ENCODE measurements at regions not wholly inside any gene's neighbourhood (a gene's known extent, or its start where the extent isn't known, plus 50 kb on each side); places are given as distances from the start of the nearest gene placed in this dataset.
"Not testable (repeated sequence)": the region's sequence is repeated elsewhere in the genome, so short reads cannot be mapped to it uniquely, and the experiment has no call there.

DNA sequence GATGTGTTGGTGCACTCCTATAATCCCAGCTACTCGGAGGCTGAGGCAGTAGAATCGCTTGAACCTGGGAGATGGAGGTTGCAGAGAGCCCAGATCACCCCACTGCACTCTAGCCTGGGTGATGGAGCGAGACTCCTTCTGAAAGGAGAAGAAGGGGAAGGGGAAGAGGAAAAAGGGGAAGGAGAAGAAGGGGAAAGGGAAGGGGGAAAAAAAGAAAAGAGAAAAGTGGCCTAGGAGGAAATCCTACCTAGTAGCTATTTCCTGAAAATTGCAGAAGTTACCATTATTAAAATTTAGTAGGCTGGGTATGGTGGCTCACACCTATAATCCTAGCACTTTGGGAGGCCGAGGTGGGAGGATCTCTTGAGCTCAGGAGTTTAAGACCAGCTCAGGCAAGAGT, 67.4 kb downstream of the ARRDC3 start:
- no peak for DNase-seq

DNA sequence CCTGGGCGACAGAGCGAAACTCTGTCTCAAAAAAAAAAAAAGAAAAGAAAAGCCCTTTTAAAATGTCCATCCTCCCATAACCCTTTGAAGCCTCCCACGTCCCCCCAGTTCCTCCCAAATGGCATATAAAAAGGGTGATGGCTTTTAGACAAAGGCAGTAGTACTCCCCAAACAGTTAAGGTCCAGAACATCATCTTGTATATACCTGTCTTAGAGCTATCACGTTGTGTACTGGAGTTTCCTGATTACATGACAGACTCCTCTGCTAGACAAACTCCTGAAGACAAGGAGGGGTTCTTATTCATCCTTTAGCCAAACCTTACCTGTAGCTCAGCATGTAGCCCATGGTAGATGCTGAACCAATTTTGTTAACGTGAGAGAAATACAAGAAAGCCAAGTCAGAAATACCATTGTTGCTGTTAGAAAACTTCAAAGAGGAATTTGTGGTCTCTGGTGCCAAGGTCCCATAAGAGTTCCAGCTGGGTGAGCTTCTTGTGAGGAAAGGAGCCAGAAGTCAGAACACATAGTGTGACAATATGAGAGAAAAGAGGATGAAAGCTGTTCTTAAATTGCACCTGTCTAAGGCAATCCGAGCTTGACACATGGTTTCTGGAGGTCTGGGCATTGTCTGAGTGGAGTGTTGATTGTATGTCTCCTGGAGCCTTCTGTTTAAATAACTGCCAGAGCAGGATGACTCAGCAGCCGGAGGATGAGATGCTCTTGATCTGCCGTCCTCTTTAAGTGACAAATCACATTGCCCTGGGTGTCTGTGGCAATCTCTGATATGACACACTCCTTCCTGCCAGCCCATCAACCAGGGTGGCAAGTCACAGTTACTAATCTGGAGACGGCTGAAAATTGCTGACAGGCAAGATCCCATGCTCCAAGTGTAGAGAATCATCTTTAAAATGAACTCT, 69.1 kb downstream of the ARRDC3 start:
- DNase-seq: peak; percentile 79

DNA sequence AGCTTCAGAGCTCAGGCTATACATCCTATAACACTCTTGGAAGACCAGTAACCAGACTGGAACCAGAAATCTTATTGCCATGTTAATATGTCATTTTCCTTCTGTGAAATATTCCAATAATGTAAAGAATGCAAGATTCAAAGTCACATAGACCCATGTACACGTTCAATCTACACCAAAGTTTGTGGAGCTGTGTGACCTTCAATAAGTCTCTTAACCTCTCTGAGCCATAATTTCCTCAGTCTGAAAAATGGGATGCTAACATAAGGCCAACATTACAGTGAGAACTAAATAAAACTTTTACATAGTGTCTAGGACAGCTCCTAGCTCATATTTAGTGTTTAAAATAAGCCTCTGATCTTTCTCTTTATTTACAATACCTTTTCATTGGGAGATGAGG, 70.4 kb downstream of the ARRDC3 start:
- DNase-seq: no peak

GRCh38 chr5:91311697-91312501, 71.2 kb downstream of the ARRDC3 start:
- peak; percentile 8 for DNase-seq

DNA sequence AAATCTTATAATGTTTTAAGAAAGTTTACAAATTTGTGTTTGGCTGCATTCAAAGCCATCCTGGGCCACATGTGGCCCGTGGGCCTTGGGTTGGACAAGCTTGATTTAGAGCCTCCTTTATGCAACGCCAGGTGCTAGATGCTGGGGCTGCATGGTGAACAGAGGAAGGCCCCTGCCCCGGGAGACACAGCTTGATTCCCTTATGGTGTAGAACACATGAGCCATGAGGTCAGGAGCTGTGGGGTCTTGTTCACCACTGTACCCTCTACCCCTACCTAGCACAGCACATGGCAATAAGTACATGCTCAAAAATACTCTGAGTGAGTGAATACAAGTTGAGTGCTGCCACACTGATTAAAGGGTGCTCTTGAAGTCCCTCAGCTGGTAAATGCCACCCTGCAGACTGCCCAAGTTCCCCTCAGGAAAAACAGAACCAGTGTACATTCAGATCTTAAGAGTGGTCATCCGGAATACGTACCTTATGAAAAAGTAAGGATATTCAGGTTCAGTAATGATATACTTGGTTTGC, 71.9 kb downstream of the ARRDC3 start:
- DNase-seq: no peak

DNA sequence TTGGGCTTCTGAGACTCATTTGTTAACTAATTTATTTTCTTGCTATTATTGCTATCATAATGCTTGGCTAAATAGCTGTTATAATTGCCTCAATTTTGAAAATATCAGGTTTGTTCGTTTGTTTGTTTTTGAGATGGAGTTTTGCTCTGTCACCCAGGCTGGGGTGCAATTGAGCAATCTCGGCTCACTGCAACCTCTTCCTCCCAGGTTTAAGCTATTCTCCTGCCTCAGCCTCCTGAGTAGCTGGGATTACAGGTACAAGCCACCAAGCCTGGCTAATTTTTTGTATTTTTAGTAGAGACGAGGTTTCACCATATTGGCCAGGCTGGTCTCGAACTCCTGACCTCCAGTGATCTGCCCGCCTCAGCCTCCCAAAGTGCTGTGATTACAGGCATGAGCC, 75.0 kb downstream of the ARRDC3 start:
- DNase-seq: not testable (repeated sequence)

DNA sequence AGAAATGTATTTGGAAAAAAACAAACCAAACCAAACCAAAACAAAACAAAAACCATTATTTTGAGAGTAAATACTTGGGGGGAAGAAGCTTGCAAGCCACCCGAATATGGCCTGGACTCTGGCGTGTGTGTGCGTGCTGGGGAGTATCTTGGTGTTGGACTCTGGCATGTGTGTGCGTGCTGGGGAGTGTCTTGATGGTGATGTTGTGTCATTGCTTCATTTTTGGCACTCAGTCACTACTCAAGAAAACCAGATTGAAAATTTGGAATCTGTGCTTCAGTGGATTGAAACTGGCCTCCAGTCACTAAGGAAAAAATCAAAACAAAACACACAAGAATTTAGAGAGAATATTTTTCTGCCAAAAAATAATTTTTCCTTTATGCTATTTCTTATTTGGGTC, 76.1 kb downstream of the ARRDC3 start:
- DNase-seq: no peak

DNA sequence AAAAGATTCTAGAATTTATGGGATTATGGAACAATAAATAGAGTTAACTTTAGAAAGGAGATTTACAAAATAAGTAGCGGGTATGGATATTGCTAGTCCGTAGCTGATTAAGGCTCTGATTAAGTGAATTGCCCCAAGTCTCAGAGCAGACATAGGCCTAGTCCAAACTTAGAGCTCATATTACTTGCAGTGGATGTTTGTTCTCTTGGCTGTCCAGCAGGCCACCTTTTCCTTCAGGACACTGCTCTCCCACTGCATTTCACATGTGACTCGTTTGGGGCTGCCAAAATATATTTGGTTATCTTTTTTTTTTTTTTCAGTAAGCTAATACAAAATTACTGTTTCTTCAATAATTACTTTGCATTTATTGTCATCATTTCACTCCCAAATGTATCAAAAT, 76.6 kb downstream of the ARRDC3 start:
- no peak for DNase-seq

- DNase-seq: no peak
Measured at GRCh38 chr5:91305640-91306039, 77.5 kb downstream of the ARRDC3 start.

DNA sequence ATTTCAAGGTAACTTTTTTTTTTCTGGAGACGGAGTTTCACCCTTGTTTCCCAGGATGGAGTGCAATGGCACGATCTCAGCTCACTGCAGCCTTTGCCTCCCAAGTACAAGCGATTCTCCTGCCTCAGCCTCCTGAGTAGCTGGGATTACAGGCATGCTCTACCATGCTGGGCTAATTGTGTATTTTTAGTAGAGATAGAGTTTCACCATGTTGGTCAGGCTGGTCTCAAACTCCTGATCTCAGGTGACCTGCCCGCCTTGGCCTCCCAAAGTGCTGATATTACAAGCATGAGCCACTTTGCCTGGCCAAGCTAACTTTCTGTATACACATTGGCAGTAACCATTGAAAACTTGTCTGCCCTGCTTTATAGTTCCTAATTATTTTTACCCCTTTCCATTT, 79.1 kb downstream of the ARRDC3 start:
- not testable (repeated sequence) for DNase-seq

- DNase-seq: no peak
Measured at GRCh38 chr5:91302958-91303357, 80.2 kb downstream of the ARRDC3 start.

GRCh38 chr5:91302305-91302704, 80.8 kb downstream of the ARRDC3 start:
- no peak for DNase-seq

- no peak for DNase-seq
Measured at GRCh38 chr5:91301106-91301846, 81.8 kb downstream of the ARRDC3 start.

GRCh38 chr5:91297994-91298393, 85.1 kb downstream of the ARRDC3 start:
- no peak for DNase-seq

- no peak for DNase-seq
Measured at GRCh38 chr5:91296674-91297143, 86.4 kb downstream of the ARRDC3 start.

DNA sequence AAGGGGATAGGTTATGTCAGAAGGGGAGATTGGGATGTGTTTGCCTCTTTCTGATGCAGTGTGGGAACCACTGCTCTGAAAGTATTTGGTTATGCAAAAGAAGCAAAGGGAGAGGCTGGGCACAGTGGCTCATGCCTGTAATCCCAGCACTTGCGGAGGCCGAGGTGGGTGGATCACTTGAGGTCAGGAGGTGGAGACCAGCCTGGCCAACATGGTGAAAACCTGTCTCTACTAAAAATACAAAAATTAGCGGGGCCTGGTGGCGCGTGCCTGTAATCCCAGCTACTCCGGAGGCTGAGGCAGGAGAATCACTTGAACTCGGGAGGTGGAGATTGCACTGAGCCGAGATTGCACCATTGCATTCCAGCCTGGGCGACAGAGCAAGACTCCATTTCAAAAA, 87.0 kb downstream of the ARRDC3 start:
- DNase-seq: not testable (repeated sequence)

- no peak for DNase-seq
Measured at GRCh38 chr5:91293131-91293530, 90.0 kb downstream of the ARRDC3 start.

GRCh38 chr5:91291628-91292569, 91.2 kb downstream of the ARRDC3 start:
- no peak for DNase-seq

DNA sequence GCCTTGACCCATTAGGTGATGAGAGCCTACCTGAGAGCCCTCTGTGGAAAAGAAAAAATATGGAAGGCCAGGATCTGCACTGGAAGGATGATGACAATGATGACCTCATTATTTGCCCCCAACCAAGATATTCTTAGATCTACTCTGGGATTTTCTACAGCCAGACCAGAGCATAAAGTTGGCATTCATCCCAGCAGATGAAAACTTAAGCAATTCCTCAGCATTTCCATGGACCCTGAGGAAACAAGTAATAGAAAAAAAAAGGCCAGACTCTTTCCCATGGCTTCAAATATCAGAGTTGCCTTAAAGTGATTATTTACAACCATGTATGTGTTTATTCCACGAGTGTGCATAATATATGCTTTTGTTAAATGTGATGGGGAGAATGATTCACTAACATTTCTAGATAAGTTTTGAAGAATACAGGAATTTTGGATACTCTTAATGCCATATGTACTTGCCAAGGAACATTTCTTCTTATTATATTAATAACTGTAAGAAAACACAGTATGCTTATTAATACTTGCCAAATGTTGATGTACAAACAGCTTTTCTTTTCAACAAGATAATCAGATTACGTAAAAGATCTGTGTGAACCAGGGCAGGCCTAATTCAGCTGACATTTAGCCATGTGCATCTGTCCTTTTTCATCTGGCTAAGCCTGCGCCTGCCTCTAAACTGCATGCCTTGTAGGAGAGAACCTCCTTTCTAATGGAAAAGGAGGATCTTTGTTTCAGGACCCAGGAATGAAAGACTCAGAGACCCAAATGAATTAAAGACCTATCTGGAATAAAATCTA, 94.8 kb downstream of the ARRDC3 start:
- no peak for DNase-seq

DNA sequence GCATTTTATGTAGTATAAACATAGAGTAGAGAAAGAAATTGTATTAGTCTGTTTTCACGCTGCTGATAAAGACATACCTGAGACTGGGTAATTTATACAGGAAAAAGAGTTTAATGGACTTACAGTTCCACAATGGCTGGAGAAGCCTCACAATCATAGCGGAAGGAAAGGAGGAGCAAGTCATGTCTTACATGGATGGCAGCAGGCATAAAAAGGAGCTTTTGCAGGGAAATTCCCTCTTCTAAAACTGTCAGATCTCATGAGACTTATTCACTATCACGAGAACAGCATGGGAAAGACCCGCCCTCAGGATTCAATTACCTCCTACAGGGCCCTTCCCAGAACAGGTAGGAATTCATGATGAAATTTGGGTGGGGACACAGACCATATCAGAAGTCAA, 98.1 kb downstream of the ARRDC3 start:
- not testable (repeated sequence) for DNase-seq

DNA sequence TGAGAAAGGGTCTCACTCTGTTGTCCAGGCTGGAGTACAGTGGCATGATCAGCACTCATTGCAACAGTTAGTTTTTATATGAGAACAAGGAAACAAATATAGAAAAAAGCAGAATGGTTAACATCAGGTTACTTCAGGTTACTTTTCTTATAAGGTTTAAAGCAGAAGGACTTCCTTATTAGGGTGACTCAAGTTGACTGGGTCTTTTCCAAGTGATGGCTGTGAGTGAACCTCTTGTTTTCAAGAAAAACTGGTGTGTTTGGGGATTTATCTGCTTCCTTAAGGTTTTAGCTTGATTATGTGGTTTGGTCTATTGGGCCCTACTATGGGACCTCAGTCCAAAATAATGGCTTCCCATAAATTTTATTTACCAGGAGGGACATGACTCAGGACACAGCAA, 99.2 kb downstream of the ARRDC3 start:
- no peak for DNase-seq
